H9 (cell line): ENCODE measurements at regions not wholly inside any gene's neighbourhood (a gene's known extent, or its start where the extent isn't known, plus 50 kb on each side); places are given as distances from the start of the nearest gene placed in this dataset.

Experiments used
- DNase-seq: peaks from one replicate; pipeline ENCODE4 v3.0.0-alpha.2; 2017
- H2AFZ ChIP-seq: one replicate; pipeline ENCODE4 v1.6.1; 2013; ENCODE audit warnings: mild to moderate bottlenecking, low read length, control low read depth, moderate library complexity
- H2AK5ac ChIP-seq: 2 replicates; pipeline ENCODE4 v1.6.1; 2013; ENCODE audit warnings: low read length, control low read depth, mixed read lengths; ENCODE audit not compliant: insufficient read length
- H2BK120ac ChIP-seq: one replicate; pipeline ENCODE4 v1.6.1; 2013; ENCODE audit warnings: low read depth, mild to moderate bottlenecking, low read length, control low read depth, inconsistent platforms; ENCODE audit not compliant: poor library complexity, severe bottlenecking
- H2BK12ac ChIP-seq: 2 replicates; pipeline ENCODE4 v1.6.1; 2013; ENCODE audit warnings: low read length, control low read depth, mixed read lengths, low read depth; ENCODE audit not compliant: insufficient read length
- H2BK15ac ChIP-seq: 2 replicates; pipeline ENCODE4 v1.6.1; 2013; ENCODE audit warnings: low read depth, low read length, control low read depth
- H2BK20ac ChIP-seq: one replicate; pipeline ENCODE4 v1.6.1; 2013; ENCODE audit warnings: low read depth, mild to moderate bottlenecking, low read length, control low read depth, inconsistent platforms; ENCODE audit not compliant: poor library complexity, severe bottlenecking
- H2BK5ac ChIP-seq: 2 replicates; pipeline ENCODE4 v1.6.1; 2013; ENCODE audit warnings: low read length, control low read depth, mixed read lengths; ENCODE audit not compliant: insufficient read length
- H3K14ac ChIP-seq: 2 replicates; pipeline ENCODE4 v1.6.1; 2013; ENCODE audit warnings: low read length, control low read depth; ENCODE audit not compliant: insufficient read depth
- H3K18ac ChIP-seq: 2 replicates; pipeline ENCODE4 v1.6.1; 2013; ENCODE audit warnings: low read depth, mild to moderate bottlenecking, mixed read lengths, low read length, control low read depth; ENCODE audit not compliant: insufficient read length
- H3K23ac ChIP-seq: 2 replicates; pipeline ENCODE4 v1.6.1; 2013; ENCODE audit warnings: low read length, control low read depth, mixed read lengths, low read depth; ENCODE audit not compliant: insufficient read length
- H3K23me2 ChIP-seq: 2 replicates; pipeline ENCODE4 v1.6.1; 2013; ENCODE audit warnings: low read depth, mild to moderate bottlenecking, mixed read lengths, low read length, control low read depth; ENCODE audit not compliant: insufficient read length, poor library complexity, severe bottlenecking
- H3K27ac ChIP-seq: 2 replicates; pipeline ENCODE4 v1.5.1; 2013; ENCODE audit warnings: low read length, control low read depth, mixed read lengths, low read depth; ENCODE audit not compliant: insufficient read length
- H3K27me3 ChIP-seq: 2 replicates; pipeline ENCODE4 v1.6.1; 2013; ENCODE audit warnings: low read length, control low read depth, inconsistent platforms; ENCODE audit not compliant: insufficient read depth
- H3K4ac ChIP-seq: 2 replicates; pipeline ENCODE4 v1.6.1; 2013; ENCODE audit warnings: low read depth, mild to moderate bottlenecking, control low read depth, inconsistent platforms, low read length, moderate library complexity
- H3K4me1 ChIP-seq: 2 replicates; pipeline ENCODE4 v1.6.1; 2013; ENCODE audit warnings: low read length, control low read depth, inconsistent platforms; ENCODE audit not compliant: insufficient read depth
- H3K4me2 ChIP-seq: 2 replicates; pipeline ENCODE4 v1.6.1; 2013; ENCODE audit warnings: low read length, control low read depth, mixed read lengths; ENCODE audit not compliant: insufficient read length, insufficient read depth
- H3K56ac ChIP-seq: 2 replicates; pipeline ENCODE4 v1.6.1; 2013; ENCODE audit warnings: low read depth, mild to moderate bottlenecking, mixed read lengths, low read length, control low read depth; ENCODE audit not compliant: insufficient read length
- H3K79me1 ChIP-seq: 2 replicates; pipeline ENCODE4 v1.6.1; 2013; ENCODE audit warnings: low read depth, mild to moderate bottlenecking, moderate library complexity, low read length, control low read depth, inconsistent platforms; ENCODE audit not compliant: insufficient read depth, poor library complexity, severe bottlenecking
- H3K79me2 ChIP-seq: 2 replicates; pipeline ENCODE4 v1.6.1; 2013; ENCODE audit warnings: low read length, control low read depth, inconsistent platforms; ENCODE audit not compliant: insufficient read depth
- H3K9ac ChIP-seq: 2 replicates; pipeline ENCODE4 v1.6.1; 2013; ENCODE audit warnings: low read length, control low read depth, mixed read lengths; ENCODE audit not compliant: insufficient read length; ENCODE audit errors: extremely low read depth
- H3K9me3 ChIP-seq: one replicate; pipeline ENCODE4 v1.6.1; 2013; ENCODE audit warnings: low read depth, low read length, inconsistent platforms; ENCODE audit not compliant: control insufficient read depth
- H3T11ph ChIP-seq: one replicate; pipeline ENCODE4 v1.6.1; 2013; ENCODE audit warnings: mild to moderate bottlenecking, low read length, control low read depth, inconsistent platforms
- H4K20me1 ChIP-seq: one replicate; pipeline ENCODE4 v1.6.1; 2013; ENCODE audit not compliant: control insufficient read depth, insufficient read length, insufficient read depth
- H4K5ac ChIP-seq: 2 replicates; pipeline ENCODE4 v1.6.1; 2013; ENCODE audit warnings: low read depth, mild to moderate bottlenecking, mixed read lengths, low read length, control low read depth; ENCODE audit not compliant: insufficient read length
- H4K8ac ChIP-seq: replicated peaks from 2 replicates; pipeline ENCODE4 v1.6.1; 2013; ENCODE audit warnings: low read length, control low read depth, mixed read lengths, low read depth; ENCODE audit not compliant: insufficient read length
- H4K91ac ChIP-seq: 2 replicates; pipeline ENCODE4 v1.6.1; 2013; ENCODE audit warnings: low read depth, mild to moderate bottlenecking, moderate library complexity, mixed read lengths, low read length, control low read depth; ENCODE audit not compliant: insufficient read length
- H3K27ac Mint-ChIP-seq, 3 experiments: 2 replicates in 2 of 3; 3 replicates in 1 of 3; pipeline ENCODE4 v1.8.0; 2020 to 2021; ENCODE audit warnings: mixed read lengths in 3 of 3, mild to moderate bottlenecking in 1 of 3, moderate library complexity in 1 of 3
- H3K27me3 Mint-ChIP-seq: 2 replicates; pipeline ENCODE4 v1.8.0; 2021; ENCODE audit warnings: low read depth, mild to moderate bottlenecking, moderate library complexity, mixed read lengths
- H3K36me3 Mint-ChIP-seq, 3 experiments: 2 replicates in 2 of 3; 3 replicates in 1 of 3; pipeline ENCODE4 v1.8.0; 2020 to 2021; ENCODE audit warnings: low read depth in 3 of 3, mixed read lengths in 3 of 3; ENCODE audit not compliant: insufficient read depth in 1 of 3
- H3K4me1 Mint-ChIP-seq, 2 experiments: 2 replicates each; pipeline ENCODE4 v1.8.0; 2020; ENCODE audit warnings: mixed read lengths in 2 of 2
- H3K4me3 Mint-ChIP-seq, 2 experiments: 2 replicates in 1 of 2; 3 replicates in 1 of 2; pipeline ENCODE4 v1.8.0; 2020 to 2021; ENCODE audit warnings: mild to moderate bottlenecking in 2 of 2, mixed read lengths in 2 of 2, moderate library complexity in 1 of 2
- H3K9me3 Mint-ChIP-seq, 2 experiments: 2 replicates in 1 of 2; 3 replicates in 1 of 2; pipeline ENCODE4 v1.8.0; 2020; ENCODE audit warnings: mild to moderate bottlenecking in 2 of 2, mixed read lengths in 2 of 2, moderate library complexity in 1 of 2
- CTCF ChIP-seq: fragments of 200-600 bp; sonication (generic); conservative IDR thresholded peaks from 3 replicates; pipeline ENCODE4 v1.8.0; 2021; ENCODE audit warnings: antibody characterized with exemption, mild to moderate bottlenecking

DNA sequence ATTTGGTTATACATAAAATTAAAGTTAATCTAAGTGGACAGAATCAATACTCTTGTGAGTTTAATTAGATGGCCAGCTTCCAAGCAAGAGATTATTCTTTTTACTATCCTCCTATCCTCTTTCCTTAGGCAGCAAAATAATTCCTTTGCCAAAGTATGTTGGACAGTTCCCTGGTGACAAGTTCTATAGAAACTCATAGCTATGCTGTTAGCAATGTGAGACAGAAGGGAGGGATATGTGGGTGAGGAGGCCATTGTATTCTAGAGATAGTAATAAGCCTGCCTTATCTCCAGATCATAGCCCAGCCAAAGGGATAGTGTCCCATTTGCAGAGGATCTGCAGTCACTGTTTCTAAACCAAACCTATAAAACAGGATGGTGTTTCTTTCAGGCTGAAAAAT, 181.6 kb upstream of the HDAC9 start:
- no peak overlapping the region for H3K4ac ChIP-seq
- H3K4me1 ChIP-seq: peaks cover 3% of the 10 kb centered on the region; the same call in 1 of the 2 replicates
- no peak overlapping the region for H3K27ac Mint-ChIP-seq
- no peak overlapping the region for H2BK120ac ChIP-seq
- no peak for TF ChIP-seq CTCF
- H4K8ac ChIP-seq: no peak overlapping the region
- H2AK5ac ChIP-seq: no peak overlapping the region
- H3K4me1 Mint-ChIP-seq: peaks cover 18 to 19% of the 10 kb centered on the region in 2 experiments
- H2BK12ac ChIP-seq: no peak overlapping the region
- no peak overlapping the region for H3K4me3 Mint-ChIP-seq
- no peaks in the 10 kb centered on the region for H3K79me1 ChIP-seq
- H3K23ac ChIP-seq: no peak overlapping the region
- H3K36me3 Mint-ChIP-seq: no peaks in the 10 kb centered on the region
- H3K18ac ChIP-seq: no peak overlapping the region
- H4K5ac ChIP-seq: no peak overlapping the region
- H3K9me3 Mint-ChIP-seq: no peaks in the 10 kb centered on the region
- H4K91ac ChIP-seq: no peak overlapping the region
- H3K9me3 ChIP-seq: no peaks in the 10 kb centered on the region
- no peaks in the 10 kb centered on the region for H3K27me3 Mint-ChIP-seq
- DNase-seq: no peak
- no peak overlapping the region for H3K27ac ChIP-seq
- H2BK15ac ChIP-seq: no peak overlapping the region
- H2BK20ac ChIP-seq: no peak overlapping the region
- no peaks in the 10 kb centered on the region for H4K20me1 ChIP-seq
- H3K9ac ChIP-seq: no peak overlapping the region
- no peak overlapping the region for H3K4me2 ChIP-seq
- no peaks in the 10 kb centered on the region for H3K79me2 ChIP-seq
- no peaks in the 10 kb centered on the region for H3K27me3 ChIP-seq
- H3K14ac ChIP-seq: no peak overlapping the region
- H3K23me2 ChIP-seq: no peaks in the 10 kb centered on the region
- H3K56ac ChIP-seq: no peak overlapping the region
- H3T11ph ChIP-seq: no peak overlapping the region
- H2AFZ ChIP-seq: no peak overlapping the region
- H2BK5ac ChIP-seq: no peak overlapping the region
